ENCODE measurements at regions not wholly inside any gene's neighbourhood (a gene's known extent, or its start where the extent isn't known, plus 50 kb on each side); places are given as distances from the start of the nearest gene placed in this dataset.

- TF ChIP-seq EZH2 (IDR thresholded peaks at IDR 0.05; ENCODE audit: borderline replicate concordance, insufficient read depth, low read depth, low read length, poor library complexity, severe bottlenecking), result no peak
- TF ChIP-seq, protein P1, sequence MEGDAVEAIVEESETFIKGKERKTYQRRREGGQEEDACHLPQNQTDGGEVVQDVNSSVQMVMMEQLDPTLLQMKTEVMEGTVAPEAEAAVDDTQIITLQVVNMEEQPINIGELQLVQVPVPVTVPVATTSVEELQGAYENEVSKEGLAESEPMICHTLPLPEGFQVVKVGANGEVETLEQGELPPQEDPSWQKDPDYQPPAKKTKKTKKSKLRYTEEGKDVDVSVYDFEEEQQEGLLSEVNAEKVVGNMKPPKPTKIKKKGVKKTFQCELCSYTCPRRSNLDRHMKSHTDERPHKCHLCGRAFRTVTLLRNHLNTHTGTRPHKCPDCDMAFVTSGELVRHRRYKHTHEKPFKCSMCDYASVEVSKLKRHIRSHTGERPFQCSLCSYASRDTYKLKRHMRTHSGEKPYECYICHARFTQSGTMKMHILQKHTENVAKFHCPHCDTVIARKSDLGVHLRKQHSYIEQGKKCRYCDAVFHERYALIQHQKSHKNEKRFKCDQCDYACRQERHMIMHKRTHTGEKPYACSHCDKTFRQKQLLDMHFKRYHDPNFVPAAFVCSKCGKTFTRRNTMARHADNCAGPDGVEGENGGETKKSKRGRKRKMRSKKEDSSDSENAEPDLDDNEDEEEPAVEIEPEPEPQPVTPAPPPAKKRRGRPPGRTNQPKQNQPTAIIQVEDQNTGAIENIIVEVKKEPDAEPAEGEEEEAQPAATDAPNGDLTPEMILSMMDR (IDR thresholded peaks at IDR 0.05), result no peak
These were observed 1108.4 kb upstream of the TMEM132C start for GRCh38 chr12:127158385-127159061.

Data from B cell (primary cell).